ENCODE measurements at regions not wholly inside any gene's neighbourhood (a gene's known extent, or its start where the extent isn't known, plus 50 kb on each side); places are given as distances from the start of the nearest gene placed in this dataset.

DNA sequence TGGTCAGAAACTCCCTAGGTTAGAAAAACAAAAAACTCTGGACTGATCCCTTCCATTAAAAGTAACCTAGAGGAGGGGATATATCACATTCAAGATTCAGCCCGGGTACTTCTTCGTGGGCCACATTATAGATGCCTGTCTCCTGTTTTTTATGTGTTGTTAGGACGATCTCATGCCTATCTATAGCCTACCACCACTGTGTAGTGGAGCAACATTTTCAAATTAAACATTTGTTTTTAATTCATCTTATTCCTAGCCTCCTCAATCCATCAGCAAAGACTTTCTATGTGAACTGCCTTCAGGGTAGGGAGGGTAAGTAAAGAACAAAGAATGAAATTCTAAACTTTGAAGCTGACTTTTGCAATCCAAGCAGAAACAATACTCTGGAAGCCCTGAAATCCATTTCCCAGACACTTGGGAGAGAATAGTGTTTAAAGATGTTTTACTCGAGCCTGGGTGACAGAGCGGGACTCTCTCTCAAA, 379.4 kb downstream of the ANXA1 start:
- no peaks in the 10 kb centered on the region for H3K4me1 ChIP-seq
- H3K27me3 ChIP-seq: no peaks in the 10 kb centered on the region
- intact Hi-C loops (cut with DNase I): no loop called here
- H3K36me3 ChIP-seq: no peaks in the 10 kb centered on the region
- no peaks in the 10 kb centered on the region for H3K9me3 ChIP-seq
- no peak for DNase-seq (ENCODE audit: extremely low spot score)
- no peak overlapping the region for H3K4me3 ChIP-seq
- WGBS: 75% methylated on average over 5 of the region's 5 CpGs
- no peak overlapping the region for H3K27ac ChIP-seq (replicated peaks in 1 of 4)
- TF ChIP-seq POLR2A (IDR thresholded peaks at IDR 0.05; ENCODE audit: low read depth) (no peak), POLR2AphosphoS5 (IDR thresholded peaks at IDR 0.05) (no peak), EP300 (IDR thresholded peaks at IDR 0.05) (no peak)
- TF ChIP-seq, protein P1, sequence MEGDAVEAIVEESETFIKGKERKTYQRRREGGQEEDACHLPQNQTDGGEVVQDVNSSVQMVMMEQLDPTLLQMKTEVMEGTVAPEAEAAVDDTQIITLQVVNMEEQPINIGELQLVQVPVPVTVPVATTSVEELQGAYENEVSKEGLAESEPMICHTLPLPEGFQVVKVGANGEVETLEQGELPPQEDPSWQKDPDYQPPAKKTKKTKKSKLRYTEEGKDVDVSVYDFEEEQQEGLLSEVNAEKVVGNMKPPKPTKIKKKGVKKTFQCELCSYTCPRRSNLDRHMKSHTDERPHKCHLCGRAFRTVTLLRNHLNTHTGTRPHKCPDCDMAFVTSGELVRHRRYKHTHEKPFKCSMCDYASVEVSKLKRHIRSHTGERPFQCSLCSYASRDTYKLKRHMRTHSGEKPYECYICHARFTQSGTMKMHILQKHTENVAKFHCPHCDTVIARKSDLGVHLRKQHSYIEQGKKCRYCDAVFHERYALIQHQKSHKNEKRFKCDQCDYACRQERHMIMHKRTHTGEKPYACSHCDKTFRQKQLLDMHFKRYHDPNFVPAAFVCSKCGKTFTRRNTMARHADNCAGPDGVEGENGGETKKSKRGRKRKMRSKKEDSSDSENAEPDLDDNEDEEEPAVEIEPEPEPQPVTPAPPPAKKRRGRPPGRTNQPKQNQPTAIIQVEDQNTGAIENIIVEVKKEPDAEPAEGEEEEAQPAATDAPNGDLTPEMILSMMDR (IDR thresholded peaks at IDR 0.05): no peak

DNA sequence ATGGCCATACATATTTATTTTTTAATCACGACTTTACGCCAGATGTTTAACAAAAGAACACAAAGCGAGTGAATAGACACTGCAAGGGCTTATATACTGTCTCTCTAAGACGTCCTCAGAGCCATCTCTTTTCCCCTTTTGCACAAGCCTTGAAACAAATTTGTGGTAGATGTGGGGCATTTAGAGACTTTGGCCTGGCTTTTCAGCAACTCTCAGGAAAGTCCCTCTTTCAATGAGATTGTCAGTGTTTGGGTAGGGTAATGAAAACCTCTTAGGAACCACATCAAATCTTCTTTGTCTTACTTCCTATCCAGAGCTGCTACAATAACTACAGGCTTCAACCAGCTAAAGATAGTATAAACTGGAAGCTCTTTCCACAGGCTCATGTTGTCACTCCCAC, 380.0 kb downstream of the ANXA1 start:
- no peak for DNase-seq (ENCODE audit: extremely low spot score)
- Histone ChIP-seq H3K27me3 (no peaks in the 10 kb centered on the region), H3K36me3 (no peaks in the 10 kb centered on the region), H3K27ac (replicated peaks in 1 of 4) (no peak overlapping the region), H3K9me3 (no peaks in the 10 kb centered on the region), H3K4me3 (no peak overlapping the region), H3K4me1 (no peaks in the 10 kb centered on the region)
- WGBS: 55% methylated on average over 4 of the region's 4 CpGs
- intact Hi-C loops (cut with DNase I): no loop called here
- TF ChIP-seq, protein P1 (IDR thresholded peaks at IDR 0.05): no peak
- no peak for TF ChIP-seq POLR2AphosphoS5 (IDR thresholded peaks at IDR 0.05)
- no peak for TF ChIP-seq EP300 (IDR thresholded peaks at IDR 0.05)
- TF ChIP-seq POLR2A (IDR thresholded peaks at IDR 0.05; ENCODE audit: low read depth): no peak

DNA sequence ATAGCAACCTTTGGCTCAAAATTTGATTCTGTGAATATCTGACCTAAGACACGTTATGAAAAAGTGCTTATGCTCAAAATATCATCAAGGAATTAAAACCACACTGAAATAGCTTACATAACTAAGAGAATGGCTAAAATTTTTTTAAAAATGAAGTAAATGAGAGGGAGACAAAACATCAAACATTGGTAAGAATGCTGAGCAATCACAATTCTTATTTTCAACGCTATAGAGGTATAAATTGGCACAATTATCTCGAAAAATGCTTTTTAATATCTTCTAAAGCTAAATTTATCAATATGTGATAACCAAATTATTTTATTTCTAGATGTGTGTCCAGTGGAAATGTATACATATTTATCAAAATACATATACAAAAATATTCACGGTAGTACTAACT, 381.3 kb downstream of the ANXA1 start:
- intact Hi-C loops (cut with DNase I): no loop called here
- 74% methylated on average over 4 of the region's 4 CpGs for WGBS

GRCh38 chr9:73536403-73536802, 384.7 kb downstream of the ANXA1 start:
- intact Hi-C loops (cut with DNase I): no loop called here
- Histone ChIP-seq H3K27ac (replicated peaks in 1 of 4) (no peak overlapping the region), H3K9me3 (no peaks in the 10 kb centered on the region), H3K4me1 (no peaks in the 10 kb centered on the region), H3K36me3 (no peaks in the 10 kb centered on the region), H3K27me3 (no peaks in the 10 kb centered on the region), H3K4me3 (no peak overlapping the region)
- TF ChIP-seq POLR2A (IDR thresholded peaks at IDR 0.05; ENCODE audit: low read depth): no peak
- no peak for TF ChIP-seq EP300 (IDR thresholded peaks at IDR 0.05)
- TF ChIP-seq, protein P1 (IDR thresholded peaks at IDR 0.05): no peak
- no peak for TF ChIP-seq POLR2AphosphoS5 (IDR thresholded peaks at IDR 0.05)
- 89% methylated on average over 2 of the region's 2 CpGs for WGBS
- no peak for DNase-seq (ENCODE audit: extremely low spot score)

More for the DNA sequence above, 381.3 kb downstream of the ANXA1 start:
- Histone ChIP-seq H3K36me3 (no peaks in the 10 kb centered on the region), H3K27ac (replicated peaks in 1 of 4) (no peak overlapping the region), H3K9me3 (no peaks in the 10 kb centered on the region), H3K27me3 (no peaks in the 10 kb centered on the region), H3K4me1 (no peaks in the 10 kb centered on the region), H3K4me3 (no peak overlapping the region)
- DNase-seq (ENCODE audit: extremely low spot score): no peak
- TF ChIP-seq EP300 (IDR thresholded peaks at IDR 0.05) (no peak), POLR2A (IDR thresholded peaks at IDR 0.05; ENCODE audit: low read depth) (no peak), POLR2AphosphoS5 (IDR thresholded peaks at IDR 0.05) (no peak)
- TF ChIP-seq, protein P1 (IDR thresholded peaks at IDR 0.05): no peak

DNA sequence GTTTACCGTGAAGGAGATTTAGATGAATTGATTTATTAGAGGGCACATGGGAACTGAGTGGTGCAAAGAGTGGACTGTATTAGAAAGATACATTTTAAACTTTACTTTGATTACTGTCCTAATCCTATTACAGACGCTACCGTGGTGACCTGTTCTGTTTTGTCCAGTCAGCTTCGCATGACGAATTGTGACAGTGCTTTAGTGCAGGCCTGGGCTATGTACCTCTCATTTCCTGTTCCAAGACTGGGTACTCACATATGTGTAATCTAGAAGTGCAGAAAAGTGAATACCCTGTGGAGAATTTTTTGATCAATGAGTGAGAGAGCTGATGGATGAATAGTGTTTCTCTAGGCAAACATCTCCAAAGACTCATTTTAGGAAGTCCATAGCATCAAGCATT, 385.9 kb downstream of the ANXA1 start:
- no peak overlapping the region for H3K27ac ChIP-seq (replicated peaks in 1 of 4)
- H3K27me3 ChIP-seq: no peaks in the 10 kb centered on the region
- 64% methylated on average over 5 of the region's 5 CpGs for WGBS
- no peaks in the 10 kb centered on the region for H3K9me3 ChIP-seq
- intact Hi-C loops (cut with DNase I): no loop called here
- H3K4me3 ChIP-seq: no peak overlapping the region
- TF ChIP-seq POLR2A (IDR thresholded peaks at IDR 0.05; ENCODE audit: low read depth): no peak
- no peak for TF ChIP-seq POLR2AphosphoS5 (IDR thresholded peaks at IDR 0.05)
- TF ChIP-seq, protein P1 (IDR thresholded peaks at IDR 0.05): no peak
- no peak for TF ChIP-seq EP300 (IDR thresholded peaks at IDR 0.05)
- no peaks in the 10 kb centered on the region for H3K4me1 ChIP-seq
- no peak for DNase-seq (ENCODE audit: extremely low spot score)
- no peaks in the 10 kb centered on the region for H3K36me3 ChIP-seq

All from esophagus muscularis mucosa (tissue), 4 donors.